ENCODE measurements at regions not wholly inside any gene's neighbourhood (a gene's known extent, or its start where the extent isn't known, plus 50 kb on each side); places are given as distances from the start of the nearest gene placed in this dataset.

GRCh38 chr12:86727160-86727559 lies 471.0 kb upstream of the MGAT4C start:
- no peak overlapping the region for H3K4me3 Mint-ChIP-seq
- no peaks in the 10 kb centered on the region for H3K36me3 Mint-ChIP-seq
- peaks cover 0 to 11% (median 2%) of the 10 kb centered on the region in 7 donors for H3K9me3 Mint-ChIP-seq
- Histone ChIP-seq H3K4me3 (ENCODE audit: low read depth, low read length) (no peak overlapping the region), H3K4me1 (ENCODE audit: control insufficient read depth, insufficient read depth, low read length, poor library complexity, severe bottlenecking) (no peaks in the 10 kb centered on the region), H3K27me3 (ENCODE audit: control insufficient read depth, insufficient read depth, low read length) (no peaks in the 10 kb centered on the region), H3K36me3 (ENCODE audit: control insufficient read depth, insufficient read depth, low read length) (no peaks in the 10 kb centered on the region), H3K9me3 (ENCODE audit: control insufficient read depth in 2 of 2, low read length in 2 of 2) (no peaks in the 10 kb centered on the region), H3K27ac (ENCODE audit: insufficient read depth, low read length, poor library complexity, severe bottlenecking) (no peak overlapping the region)
- H3K4me1 Mint-ChIP-seq = no peaks in the 10 kb centered on the region
- ATAC-seq (ENCODE audit: low read depth in 2 of 2) (no peak), DNase-seq (no peak)
- no peak overlapping the region for H3K27ac Mint-ChIP-seq
- H3K27me3 Mint-ChIP-seq = no peaks in the 10 kb centered on the region

GRCh38 chr12:86724716-86725115 lies 468.5 kb upstream of the MGAT4C start:
- DNase-seq = no peak

GRCh38 chr12:86723326-86723725 lies 467.1 kb upstream of the MGAT4C start:
- no peaks in the 10 kb centered on the region for H3K36me3 Mint-ChIP-seq
- H3K27me3 Mint-ChIP-seq = no peaks in the 10 kb centered on the region
- peaks cover 2 to 23% (median 10%) of the 10 kb centered on the region in 7 donors for H3K9me3 Mint-ChIP-seq
- H3K4me1 Mint-ChIP-seq = no peaks in the 10 kb centered on the region
- Histone ChIP-seq H3K36me3 (ENCODE audit: control insufficient read depth, insufficient read depth, low read length) (no peaks in the 10 kb centered on the region), H3K27me3 (ENCODE audit: control insufficient read depth, insufficient read depth, low read length) (no peaks in the 10 kb centered on the region), H3K4me3 (ENCODE audit: low read depth, low read length) (no peak overlapping the region), H3K27ac (ENCODE audit: insufficient read depth, low read length, poor library complexity, severe bottlenecking) (no peak overlapping the region), H3K4me1 (ENCODE audit: control insufficient read depth, insufficient read depth, low read length, poor library complexity, severe bottlenecking) (no peaks in the 10 kb centered on the region), H3K9me3 (ENCODE audit: control insufficient read depth in 2 of 2, low read length in 2 of 2) (peaks cover 0 to 2% of the 10 kb centered on the region in 2 experiments)
- no peak for ATAC-seq (ENCODE audit: low read depth in 2 of 2)
- no peak overlapping the region for H3K27ac Mint-ChIP-seq
- DNase-seq = no peak
- no peak overlapping the region for H3K4me3 Mint-ChIP-seq

More at GRCh38 chr12:86724716-86725115, 468.5 kb upstream of the MGAT4C start:
- Mint-ChIP-seq H3K27me3 (no peaks in the 10 kb centered on the region), H3K9me3 (peaks cover 2 to 18% (median 8%) of the 10 kb centered on the region in 7 donors), H3K4me1 (no peaks in the 10 kb centered on the region), H3K27ac (no peak overlapping the region), H3K36me3 (no peaks in the 10 kb centered on the region), H3K4me3 (no peak overlapping the region)
- no peaks in the 10 kb centered on the region for H3K4me1 ChIP-seq (ENCODE audit: control insufficient read depth, insufficient read depth, low read length, poor library complexity, severe bottlenecking)
- H3K4me3 ChIP-seq (ENCODE audit: low read depth, low read length) = no peak overlapping the region
- no peaks in the 10 kb centered on the region for H3K9me3 ChIP-seq (ENCODE audit: control insufficient read depth in 2 of 2, low read length in 2 of 2)
- no peak for ATAC-seq (ENCODE audit: low read depth in 2 of 2)
- H3K36me3 ChIP-seq (ENCODE audit: control insufficient read depth, insufficient read depth, low read length) = no peaks in the 10 kb centered on the region
- H3K27me3 ChIP-seq (ENCODE audit: control insufficient read depth, insufficient read depth, low read length) = no peaks in the 10 kb centered on the region
- H3K27ac ChIP-seq (ENCODE audit: insufficient read depth, low read length, poor library complexity, severe bottlenecking) = no peak overlapping the region

GRCh38 chr12:86721713-86722397 lies 465.7 kb upstream of the MGAT4C start:
- no peak overlapping the region for H3K27ac Mint-ChIP-seq
- Histone ChIP-seq H3K4me1 (ENCODE audit: control insufficient read depth, insufficient read depth, low read length, poor library complexity, severe bottlenecking) (no peaks in the 10 kb centered on the region), H3K36me3 (ENCODE audit: control insufficient read depth, insufficient read depth, low read length) (no peaks in the 10 kb centered on the region), H3K27ac (ENCODE audit: insufficient read depth, low read length, poor library complexity, severe bottlenecking) (no peak overlapping the region), H3K9me3 (ENCODE audit: control insufficient read depth in 2 of 2, low read length in 2 of 2) (peaks cover 0 to 8% of the 10 kb centered on the region in 2 experiments), H3K27me3 (ENCODE audit: control insufficient read depth, insufficient read depth, low read length) (no peaks in the 10 kb centered on the region), H3K4me3 (ENCODE audit: low read depth, low read length) (no peak overlapping the region)
- peaks cover 2 to 24% (median 9%) of the 10 kb centered on the region in 7 donors for H3K9me3 Mint-ChIP-seq
- DNase-seq (no peak), ATAC-seq (ENCODE audit: low read depth in 2 of 2) (no peak)
- no peaks in the 10 kb centered on the region for H3K27me3 Mint-ChIP-seq
- H3K4me3 Mint-ChIP-seq = no peak overlapping the region
- H3K4me1 Mint-ChIP-seq = no peaks in the 10 kb centered on the region
- H3K36me3 Mint-ChIP-seq = no peaks in the 10 kb centered on the region

- H3K27me3 Mint-ChIP-seq = no peaks in the 10 kb centered on the region
- H3K27ac Mint-ChIP-seq = no peak overlapping the region
- H3K4me3 Mint-ChIP-seq = no peak overlapping the region
- Histone ChIP-seq H3K4me1 (ENCODE audit: control insufficient read depth, insufficient read depth, low read length, poor library complexity, severe bottlenecking) (no peaks in the 10 kb centered on the region), H3K9me3 (ENCODE audit: control insufficient read depth in 2 of 2, low read length in 2 of 2) (peaks cover 0 to 8% of the 10 kb centered on the region in 2 experiments), H3K27ac (ENCODE audit: insufficient read depth, low read length, poor library complexity, severe bottlenecking) (no peak overlapping the region), H3K36me3 (ENCODE audit: control insufficient read depth, insufficient read depth, low read length) (no peaks in the 10 kb centered on the region), H3K27me3 (ENCODE audit: control insufficient read depth, insufficient read depth, low read length) (no peaks in the 10 kb centered on the region), H3K4me3 (ENCODE audit: low read depth, low read length) (no peak overlapping the region)
- DNase-seq = no peak
- no peak for ATAC-seq (ENCODE audit: low read depth in 2 of 2)
- H3K9me3 Mint-ChIP-seq = peaks cover 2 to 33% (median 12%) of the 10 kb centered on the region in 7 donors
- H3K36me3 Mint-ChIP-seq = no peaks in the 10 kb centered on the region
- H3K4me1 Mint-ChIP-seq = no peaks in the 10 kb centered on the region
These were observed 463.2 kb upstream of the MGAT4C start for GRCh38 chr12:86719381-86719780.

- no peaks in the 10 kb centered on the region for H3K27me3 ChIP-seq (ENCODE audit: control insufficient read depth, insufficient read depth, low read length)
- H3K4me3 Mint-ChIP-seq = no peak overlapping the region
- H3K9me3 ChIP-seq (ENCODE audit: control insufficient read depth in 2 of 2, low read length in 2 of 2) = peaks cover 3 to 7% of the 10 kb centered on the region in 2 experiments
- no peaks in the 10 kb centered on the region for H3K4me1 Mint-ChIP-seq
- H3K4me3 ChIP-seq (ENCODE audit: low read depth, low read length) = no peak overlapping the region
- H3K36me3 Mint-ChIP-seq = no peaks in the 10 kb centered on the region
- H3K4me1 ChIP-seq (ENCODE audit: control insufficient read depth, insufficient read depth, low read length, poor library complexity, severe bottlenecking) = no peaks in the 10 kb centered on the region
- ATAC-seq (ENCODE audit: low read depth in 2 of 2) (no peak), DNase-seq (no peak)
- peaks cover 1 to 32% (median 7%) of the 10 kb centered on the region in 7 donors for H3K9me3 Mint-ChIP-seq
- no peaks in the 10 kb centered on the region for H3K36me3 ChIP-seq (ENCODE audit: control insufficient read depth, insufficient read depth, low read length)
- H3K27me3 Mint-ChIP-seq = no peaks in the 10 kb centered on the region
- no peak overlapping the region for H3K27ac Mint-ChIP-seq
- H3K27ac ChIP-seq (ENCODE audit: insufficient read depth, low read length, poor library complexity, severe bottlenecking) = no peak overlapping the region
These were observed 456.9 kb upstream of the MGAT4C start for GRCh38 chr12:86713121-86713520.

GRCh38 chr12:86712425-86712843 lies 456.2 kb upstream of the MGAT4C start:
- DNase-seq = no peak
- Histone ChIP-seq H3K9me3 (ENCODE audit: control insufficient read depth in 2 of 2, low read length in 2 of 2) (peaks cover 0 to 7% of the 10 kb centered on the region in 2 experiments), H3K4me3 (ENCODE audit: low read depth, low read length) (no peak overlapping the region), H3K27ac (ENCODE audit: insufficient read depth, low read length, poor library complexity, severe bottlenecking) (no peak overlapping the region), H3K4me1 (ENCODE audit: control insufficient read depth, insufficient read depth, low read length, poor library complexity, severe bottlenecking) (no peaks in the 10 kb centered on the region), H3K36me3 (ENCODE audit: control insufficient read depth, insufficient read depth, low read length) (no peaks in the 10 kb centered on the region), H3K27me3 (ENCODE audit: control insufficient read depth, insufficient read depth, low read length) (no peaks in the 10 kb centered on the region)
- peaks cover 1 to 32% (median 7%) of the 10 kb centered on the region in 7 donors for H3K9me3 Mint-ChIP-seq
- no peak overlapping the region for H3K27ac Mint-ChIP-seq
- no peaks in the 10 kb centered on the region for H3K27me3 Mint-ChIP-seq
- no peaks in the 10 kb centered on the region for H3K4me1 Mint-ChIP-seq
- no peak for ATAC-seq (ENCODE audit: low read depth in 2 of 2)
- H3K4me3 Mint-ChIP-seq = no peak overlapping the region
- no peaks in the 10 kb centered on the region for H3K36me3 Mint-ChIP-seq

- Histone ChIP-seq H3K9me3 (ENCODE audit: control insufficient read depth in 2 of 2, low read length in 2 of 2) (peaks cover 0 to 7% of the 10 kb centered on the region in 2 experiments), H3K4me3 (ENCODE audit: low read depth, low read length) (no peak overlapping the region), H3K27me3 (ENCODE audit: control insufficient read depth, insufficient read depth, low read length) (no peaks in the 10 kb centered on the region), H3K27ac (ENCODE audit: insufficient read depth, low read length, poor library complexity, severe bottlenecking) (no peak overlapping the region), H3K36me3 (ENCODE audit: control insufficient read depth, insufficient read depth, low read length) (no peaks in the 10 kb centered on the region), H3K4me1 (ENCODE audit: control insufficient read depth, insufficient read depth, low read length, poor library complexity, severe bottlenecking) (no peaks in the 10 kb centered on the region)
- ATAC-seq (ENCODE audit: low read depth in 2 of 2) = no peak
- Mint-ChIP-seq H3K9me3 (peaks cover 1 to 35% (median 10%) of the 10 kb centered on the region in 7 donors), H3K4me1 (no peaks in the 10 kb centered on the region), H3K4me3 (no peak overlapping the region), H3K27ac (no peak overlapping the region), H3K27me3 (no peaks in the 10 kb centered on the region), H3K36me3 (no peaks in the 10 kb centered on the region)
- DNase-seq = no peak
These were observed 455.5 kb upstream of the MGAT4C start for GRCh38 chr12:86711731-86712130.
